HG03060 (cell line): ENCODE measurements at regions not wholly inside any gene's neighbourhood (a gene's known extent, or its start where the extent isn't known, plus 50 kb on each side); places are given as distances from the start of the nearest gene placed in this dataset.

Experiments used
- ATAC-seq: cut with Tn5 transposase; IDR thresholded peaks from one replicate; pipeline ENCODE4 v1.9.1; 2021; ENCODE audit warnings: low read depth, moderate number of reproducible peaks; ENCODE audit not compliant: unreplicated experiment

- ATAC-seq = no peak
Measured at GRCh38 chr2:15034860-15035259, 402.3 kb downstream of the LRATD1 start.

GRCh38 chr2:15038366-15039364, 406.1 kb downstream of the LRATD1 start:
- ATAC-seq = no peak

- no peak for ATAC-seq
Measured at GRCh38 chr2:15040429-15041084, 408.0 kb downstream of the LRATD1 start.

DNA sequence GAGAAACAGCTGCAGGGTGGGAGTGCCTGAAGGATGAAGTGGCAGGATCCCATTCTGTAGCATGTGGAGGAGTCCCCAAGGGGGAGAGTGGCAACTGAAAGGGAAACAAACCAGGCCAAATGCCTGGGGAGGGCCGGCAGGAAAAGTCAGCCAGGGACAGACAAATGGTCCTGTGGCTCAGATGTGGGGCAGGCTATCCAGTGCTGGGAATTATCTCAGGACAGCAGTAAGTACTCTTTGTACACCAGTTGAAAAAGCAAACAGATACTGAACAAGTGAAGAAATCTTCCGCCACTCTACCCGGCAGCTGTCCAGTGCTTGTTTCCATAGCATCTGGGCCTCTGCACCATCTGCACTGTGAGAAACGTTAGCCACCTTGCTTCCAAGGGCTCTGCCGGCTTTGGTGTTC, 408.9 kb downstream of the LRATD1 start:
- ATAC-seq = no peak

DNA sequence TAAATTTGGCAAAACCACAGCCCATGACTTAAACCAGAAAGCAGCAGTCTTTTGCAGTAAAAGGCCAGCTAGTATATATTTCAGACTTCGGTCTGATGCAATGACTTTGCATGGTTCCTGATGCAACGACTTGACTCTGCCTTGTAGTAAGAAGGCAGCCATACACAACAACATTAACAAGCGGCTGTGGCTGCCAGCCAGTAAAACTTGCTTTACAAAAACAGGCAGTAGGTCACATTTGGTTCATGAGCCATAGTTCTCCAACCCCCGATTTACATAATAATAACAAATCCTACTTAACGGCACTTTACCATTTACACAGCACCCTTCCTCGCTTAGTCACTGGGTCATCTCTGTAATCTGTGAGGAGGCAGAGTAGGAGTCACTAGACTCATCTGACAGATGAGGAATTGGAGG, 410.3 kb downstream of the LRATD1 start:
- no peak for ATAC-seq

DNA sequence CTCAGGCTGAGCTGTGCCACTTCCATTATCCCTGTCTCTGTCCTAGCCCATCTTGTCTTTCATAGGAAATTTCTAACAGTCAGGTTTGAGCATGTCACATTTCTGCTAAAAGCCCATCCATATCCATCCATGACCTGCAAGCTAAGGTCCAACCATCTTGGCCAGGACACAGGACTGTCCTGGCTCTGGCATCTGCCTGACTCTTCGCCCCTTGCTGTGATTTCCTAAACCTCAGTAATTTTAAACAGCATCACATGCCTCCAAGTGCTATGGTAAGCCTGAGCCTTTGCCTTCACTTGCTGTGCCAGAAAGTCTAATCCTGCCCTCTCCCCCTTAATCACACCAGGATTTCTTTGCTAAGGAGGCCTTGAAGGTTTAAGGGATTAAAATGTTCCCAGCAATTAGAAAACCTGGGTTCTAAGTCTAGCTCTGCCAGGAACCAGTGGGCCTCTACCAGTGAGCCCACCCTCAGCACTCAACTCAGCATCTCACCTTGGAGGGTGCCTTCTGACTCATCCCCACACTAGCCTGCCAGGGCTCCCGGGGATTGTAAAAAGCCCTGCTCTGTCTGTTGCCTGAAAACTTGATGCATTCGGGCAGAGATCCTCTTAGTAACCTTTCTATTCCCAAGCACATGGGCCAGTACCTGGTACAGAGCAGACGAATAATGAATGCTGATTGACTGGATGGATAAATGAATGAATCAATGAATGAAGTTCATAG, 411.0 kb downstream of the LRATD1 start:
- no peak for ATAC-seq

GRCh38 chr2:15045054-15045453, 412.5 kb downstream of the LRATD1 start:
- ATAC-seq = no peak

- ATAC-seq = no peak
Measured at GRCh38 chr2:15047184-15047583, 414.7 kb downstream of the LRATD1 start.

DNA sequence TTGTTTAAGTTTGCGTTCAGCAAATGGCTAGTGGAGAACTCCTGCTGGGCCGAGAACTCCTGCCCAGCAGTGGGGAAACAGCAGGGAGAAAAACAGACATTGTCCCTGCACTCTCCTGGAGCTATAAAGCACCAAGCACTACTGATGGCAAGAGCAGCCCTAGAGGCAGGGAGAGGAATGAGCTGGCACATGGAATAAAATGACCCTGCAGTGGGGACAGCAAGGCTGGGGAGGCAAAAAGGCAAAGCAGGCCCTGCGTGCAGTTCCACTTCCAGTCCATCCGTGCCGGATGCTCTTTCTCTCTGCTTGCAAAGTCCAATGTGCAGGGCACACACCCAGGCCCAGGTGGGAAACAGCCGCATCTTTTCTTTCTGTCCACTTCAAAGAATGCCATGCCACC, 415.5 kb downstream of the LRATD1 start:
- no peak for ATAC-seq

DNA sequence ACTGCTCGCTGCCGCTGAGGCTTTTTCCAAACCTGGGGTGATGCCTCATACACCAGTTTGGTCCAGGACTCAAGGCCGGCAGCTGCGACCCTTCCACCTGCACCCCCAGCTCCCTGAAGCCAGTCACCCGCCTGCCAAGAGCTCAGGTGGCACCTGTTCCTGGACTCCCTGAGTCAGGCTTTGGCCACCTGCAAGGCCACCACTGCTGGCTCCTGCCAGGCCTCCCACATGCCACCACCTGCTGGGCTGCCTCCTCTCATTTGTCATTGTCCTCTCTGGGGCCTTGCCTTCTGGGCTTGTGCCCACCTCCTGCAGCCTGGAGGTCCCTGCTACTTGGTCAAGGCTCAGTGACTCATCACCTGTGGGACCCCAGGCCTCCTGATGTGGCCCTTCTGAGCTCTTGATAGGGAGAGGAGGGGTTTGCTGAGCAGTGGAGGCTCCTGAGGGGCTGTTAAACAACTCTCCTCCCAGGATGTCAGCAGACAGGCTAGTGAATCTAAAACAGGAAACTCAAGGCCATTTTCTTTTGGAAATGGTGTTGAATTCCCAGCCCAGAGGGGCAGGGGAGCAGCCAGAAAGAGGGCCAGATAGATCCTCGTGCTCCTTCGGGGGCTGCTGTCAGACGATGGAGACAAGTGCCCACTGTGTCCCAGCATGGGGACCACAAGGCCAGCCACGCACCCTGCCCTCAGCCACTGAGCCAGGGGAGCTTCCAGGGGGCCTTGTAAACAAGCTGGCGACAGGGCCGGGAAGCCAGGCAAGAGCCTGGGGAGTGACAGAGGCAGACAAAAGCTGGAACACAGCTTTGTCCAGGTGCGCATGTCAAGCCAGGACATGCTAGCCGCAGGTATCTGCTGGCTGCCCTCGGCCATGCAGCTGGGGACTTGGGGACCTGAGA, 416.8 kb downstream of the LRATD1 start:
- ATAC-seq = no peak

GRCh38 chr2:15050483-15050882, 418.0 kb downstream of the LRATD1 start:
- ATAC-seq = no peak

DNA sequence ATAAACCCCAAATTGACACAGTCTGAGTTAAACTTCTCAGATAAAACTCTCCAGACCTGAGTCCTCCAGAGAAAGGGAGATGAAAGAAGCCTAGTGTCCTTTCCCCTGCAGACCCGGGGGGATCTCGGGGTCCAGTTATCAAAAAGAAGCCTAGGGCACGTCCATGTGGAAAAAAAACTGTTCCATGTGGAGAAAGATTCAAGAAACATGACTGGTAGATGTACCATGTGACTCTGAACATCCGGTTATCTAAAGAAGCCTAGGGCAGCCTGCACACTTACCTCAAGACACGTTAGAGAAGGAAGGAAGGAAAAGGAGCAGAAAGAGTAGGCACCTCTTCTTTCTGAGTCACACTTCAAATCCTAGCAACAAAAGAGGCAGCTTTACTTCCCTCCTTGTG, 421.0 kb downstream of the LRATD1 start:
- no peak for ATAC-seq

DNA sequence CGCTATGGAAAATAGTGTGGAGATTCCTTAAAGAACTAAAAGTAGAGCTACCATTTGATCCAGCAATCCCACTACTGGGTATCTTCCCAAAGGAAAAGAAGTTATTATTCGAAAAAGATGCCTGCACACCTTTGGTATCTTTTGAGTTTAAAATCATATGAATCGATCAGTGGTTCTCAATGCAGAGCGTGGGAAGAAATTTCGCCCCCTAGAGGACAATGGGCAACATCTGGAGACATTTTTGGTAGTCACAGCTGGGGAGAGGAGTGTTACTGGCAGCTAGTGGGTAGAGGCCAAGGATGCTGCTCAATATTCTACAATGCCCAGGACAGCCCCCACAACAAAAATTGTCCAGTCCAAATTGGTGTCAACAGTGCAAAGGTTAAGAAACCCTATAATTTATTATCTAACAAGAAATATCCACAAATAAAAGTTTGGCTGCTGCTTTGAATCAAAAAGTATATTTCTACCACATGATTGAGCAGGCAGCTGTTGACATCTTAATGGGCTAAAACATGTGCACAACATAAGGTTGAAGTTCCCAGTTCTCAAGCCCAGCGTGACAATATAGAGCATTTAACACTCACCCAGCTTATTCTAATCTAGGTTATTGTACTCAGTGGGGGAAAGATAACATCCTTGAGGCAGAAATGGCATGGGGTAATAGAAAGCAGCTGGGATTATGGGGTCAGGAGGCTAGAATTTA, 425.7 kb downstream of the LRATD1 start:
- ATAC-seq = no peak

- ATAC-seq = no peak
Measured at GRCh38 chr2:15058721-15059157, 426.2 kb downstream of the LRATD1 start.

GRCh38 chr2:15059870-15060512, 427.5 kb downstream of the LRATD1 start:
- ATAC-seq = no peak

DNA sequence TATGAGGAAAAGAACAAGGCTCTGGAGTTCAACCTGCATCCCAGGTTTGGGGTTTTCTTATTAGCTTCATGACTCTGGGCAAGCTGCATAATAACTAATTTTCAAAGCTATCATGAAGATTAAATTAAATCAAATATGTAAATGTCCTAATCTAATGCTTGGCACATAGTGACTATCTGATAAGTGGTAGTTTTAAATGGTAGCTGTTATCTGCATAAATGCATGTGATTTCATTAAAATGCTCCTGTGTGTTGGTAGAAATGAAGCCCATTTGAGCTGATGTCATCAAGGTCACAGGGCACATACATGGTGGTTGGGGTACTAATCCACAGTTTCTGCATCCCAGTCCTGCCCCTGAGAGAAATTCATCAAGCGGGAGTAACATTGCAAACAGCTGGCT, 428.8 kb downstream of the LRATD1 start:
- ATAC-seq = no peak

DNA sequence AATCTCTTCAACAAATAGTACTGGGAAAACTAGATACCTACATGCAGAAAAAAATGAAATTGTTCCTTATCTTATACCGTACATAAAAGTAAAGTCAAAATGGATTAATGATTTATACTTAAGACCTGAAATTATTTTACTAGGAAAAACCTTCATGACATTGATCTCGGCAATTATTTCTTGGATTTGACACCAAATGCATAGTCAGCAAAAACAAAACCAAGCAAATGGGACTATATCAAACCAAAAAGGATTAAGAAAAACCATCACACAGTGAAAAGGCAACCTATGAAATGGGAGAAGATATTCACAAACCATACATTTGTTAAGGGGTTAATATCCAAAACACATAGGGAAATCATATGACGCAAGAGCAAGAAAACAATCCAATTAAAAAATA, 433.6 kb downstream of the LRATD1 start:
- ATAC-seq = no peak

- no peak for ATAC-seq
Measured at GRCh38 chr2:15069149-15069548, 436.6 kb downstream of the LRATD1 start.

DNA sequence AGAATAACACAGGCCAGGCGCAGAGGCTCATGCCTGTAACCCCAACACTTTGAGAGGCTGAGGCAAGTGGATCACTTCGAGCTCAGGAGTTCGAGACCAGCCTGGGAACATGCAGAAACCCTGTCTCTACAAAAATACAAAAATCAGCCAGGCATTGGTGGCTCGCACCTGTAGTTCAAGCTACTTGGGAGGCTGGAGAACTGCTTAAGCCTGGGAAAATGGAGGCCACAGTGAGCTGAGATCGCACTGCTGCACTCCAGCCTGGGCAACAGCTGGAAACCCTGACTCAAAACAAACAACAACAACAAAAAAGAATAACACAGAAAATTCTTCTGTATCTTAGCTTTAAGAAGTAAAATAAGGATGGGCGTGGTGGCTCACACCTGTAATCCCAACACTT, 440.3 kb downstream of the LRATD1 start:
- ATAC-seq = no peak
